Pancreas (tissue), 10 donors: ENCODE measurements at regions not wholly inside any gene's neighbourhood (a gene's known extent, or its start where the extent isn't known, plus 50 kb on each side); places are given as distances from the start of the nearest gene placed in this dataset.

ENCODE experiments used
- ATAC-seq, 4 donors: fragments of 200-7000 bp; cut with Tn5 transposase; one replicate each; pipeline versions ENCODE4 v1.8.0 to v1.9.1; 2020; ENCODE audit warnings: mild to moderate bottlenecking in 4 of 4, moderate library complexity in 4 of 4
- DNase-seq, 6 donors: peaks; one replicate each; pipeline ENCODE4 v3.0.0-alpha.2; 2020
- FAIRE-seq: peaks from 2 replicates; lab custom pipeline; 2012; peaks lifted over from hg19 to GRCh38; lab: Jason Lieb, UNC
- H3K27ac ChIP-seq, 4 donors: fragments of 200-600 bp; sonication (generic); 1 replicate in 3 of 4; 2 replicates in 1 of 4; pipeline versions ENCODE4 v1.5.0 to v1.8.0; 2020
- H3K27me3 ChIP-seq, 4 donors: fragments of 200-600 bp; one replicate each; pipeline ENCODE4 v1.8.0; 2021
- H3K36me3 ChIP-seq, 3 donors: fragments of 200-600 bp; sonication (generic) in 1 of 3; one replicate each; pipeline versions ENCODE4 v1.5.0 to v1.8.0; 2020 to 2021
- H3K4me1 ChIP-seq, 3 donors: fragments of 200-600 bp; one replicate each; pipeline ENCODE4 v1.8.0; 2021
- H3K4me3 ChIP-seq, 4 donors: fragments of 200-600 bp; sonication (generic) in 2 of 4; one replicate each; pipeline versions ENCODE4 v1.5.0 to v1.8.0; 2020 to 2021
- H3K9me3 ChIP-seq, 4 donors: fragments of 200-600 bp; one replicate each; pipeline ENCODE4 v1.8.0; 2021
- WGBS, 2 donors: extraction: QIAGEN DNeasy Blood & Tissue Kit; methylation state at CpG; one replicate each; pipeline ENCODE4 v1.1.7; 2013; 5-methylcytosine and 5-hydroxymethylcytosine counted together
- intact Hi-C, 3 donors: fragments of 100-400 bp; cut with DNase I; formaldehyde crosslinking; loops; one replicate each; pipeline versions ENCODE4 v1.11.1 to v1.14.2; 2022
- TF ChIP-seq, protein P1 (sequence below), 4 donors: fragments of 200-600 bp; sonication (generic) in 3 of 4; IDR thresholded peaks; one replicate each; pipeline versions ENCODE4 v1.5.0 to v1.8.0; 2021; ENCODE audit warnings: antibody characterized with exemption in 4 of 4
- donor health status: healthy with polysubstance abuse.
- donor health status: DM: no; HTN: no; CAD: no; lungs with moderate emphysema.
- donor health status: DM: no; HTN: no; CAD: no.
- donor health status: control.
- donor health status: control.
- donor health status: Bipolar disorder and iron deficiency.
- donor health status: DM: yes; HTN: yes; CAD: no.
- donor health status: DM: no; HTN: no; CAD: no.
- donor health status: DM: no; HTN: no; CAD: no.
- donor health status: DM: yes; HTN: yes; CAD: no.

GRCh38 chr14:27315477-27315876 is 717.6 kb upstream of the NOVA1 start:
- H3K27ac ChIP-seq: no peak overlapping the region
- H3K36me3 ChIP-seq: no peaks in the 10 kb centered on the region
- TF ChIP-seq, protein P1, sequence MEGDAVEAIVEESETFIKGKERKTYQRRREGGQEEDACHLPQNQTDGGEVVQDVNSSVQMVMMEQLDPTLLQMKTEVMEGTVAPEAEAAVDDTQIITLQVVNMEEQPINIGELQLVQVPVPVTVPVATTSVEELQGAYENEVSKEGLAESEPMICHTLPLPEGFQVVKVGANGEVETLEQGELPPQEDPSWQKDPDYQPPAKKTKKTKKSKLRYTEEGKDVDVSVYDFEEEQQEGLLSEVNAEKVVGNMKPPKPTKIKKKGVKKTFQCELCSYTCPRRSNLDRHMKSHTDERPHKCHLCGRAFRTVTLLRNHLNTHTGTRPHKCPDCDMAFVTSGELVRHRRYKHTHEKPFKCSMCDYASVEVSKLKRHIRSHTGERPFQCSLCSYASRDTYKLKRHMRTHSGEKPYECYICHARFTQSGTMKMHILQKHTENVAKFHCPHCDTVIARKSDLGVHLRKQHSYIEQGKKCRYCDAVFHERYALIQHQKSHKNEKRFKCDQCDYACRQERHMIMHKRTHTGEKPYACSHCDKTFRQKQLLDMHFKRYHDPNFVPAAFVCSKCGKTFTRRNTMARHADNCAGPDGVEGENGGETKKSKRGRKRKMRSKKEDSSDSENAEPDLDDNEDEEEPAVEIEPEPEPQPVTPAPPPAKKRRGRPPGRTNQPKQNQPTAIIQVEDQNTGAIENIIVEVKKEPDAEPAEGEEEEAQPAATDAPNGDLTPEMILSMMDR (IDR thresholded peaks at IDR 0.05): no peak
- no peak overlapping the region for H3K4me3 ChIP-seq
- DNase-seq: no peak
- ATAC-seq: no peak
- H3K27me3 ChIP-seq: no peaks in the 10 kb centered on the region
- no peaks in the 10 kb centered on the region for H3K4me1 ChIP-seq
- intact Hi-C loops: no loop called here
- 69 to 78% methylated on average over 4 of the region's 4 CpGs for WGBS, 2 donors
- H3K9me3 ChIP-seq: no peaks in the 10 kb centered on the region
- FAIRE-seq: no peak

DNA sequence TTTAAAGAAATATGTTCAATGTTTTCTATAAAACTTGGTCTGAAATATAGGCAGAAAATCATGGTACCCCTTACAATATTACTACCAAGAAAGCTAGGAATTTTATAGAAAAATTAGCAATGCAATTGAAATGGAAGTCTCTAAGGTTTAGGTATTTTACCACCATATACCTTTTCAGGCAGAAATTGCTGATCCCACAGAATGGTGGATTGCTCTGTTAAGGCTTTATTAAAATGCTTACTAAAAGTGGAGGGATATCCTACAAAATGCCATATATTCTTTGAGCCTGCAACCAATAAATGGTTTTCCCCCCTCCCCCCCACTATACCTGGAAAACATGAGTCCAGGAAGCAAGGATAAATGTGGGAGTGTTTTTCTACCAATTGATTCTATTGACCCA is 718.1 kb upstream of the NOVA1 start:
- Histone ChIP-seq H3K36me3 (no peaks in the 10 kb centered on the region), H3K4me1 (no peaks in the 10 kb centered on the region), H3K4me3 (no peak overlapping the region), H3K27ac (no peak overlapping the region), H3K9me3 (no peaks in the 10 kb centered on the region), H3K27me3 (no peaks in the 10 kb centered on the region)
- FAIRE-seq: no peak
- DNase-seq: no peak
- no peak for ATAC-seq
- TF ChIP-seq, protein P1 (IDR thresholded peaks at IDR 0.05): no peak
- intact Hi-C loops: no loop called here

DNA sequence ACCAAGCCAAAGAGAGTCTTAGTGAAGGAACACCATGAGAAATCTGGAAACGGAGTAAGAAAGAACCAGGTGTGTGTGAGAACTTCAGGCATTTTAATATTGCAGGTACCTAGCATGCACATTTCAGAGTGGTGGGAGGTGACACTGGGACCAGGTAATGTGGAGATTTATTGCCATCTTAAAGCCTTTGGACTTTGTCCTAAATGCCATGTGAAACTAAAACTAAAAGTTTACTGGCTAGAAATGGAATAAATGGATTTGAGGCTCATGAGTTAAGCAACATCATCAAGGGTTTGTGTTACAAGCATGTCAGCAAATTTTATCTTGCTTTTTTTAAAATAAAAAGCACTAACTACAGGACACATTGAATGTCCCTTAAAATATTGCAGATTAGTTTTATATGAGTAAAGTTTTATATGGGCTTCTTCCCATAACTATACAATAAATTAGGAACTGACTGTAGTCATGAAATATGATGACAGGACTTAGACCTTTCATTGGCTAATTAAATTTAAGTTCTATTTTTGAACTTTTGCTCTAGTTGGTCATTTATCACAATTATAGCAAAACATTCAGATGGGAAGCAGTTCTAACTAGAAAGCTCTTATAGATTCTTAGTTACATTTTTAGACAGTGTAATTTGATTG is 721.1 kb upstream of the NOVA1 start:
- Histone ChIP-seq H3K27me3 (no peaks in the 10 kb centered on the region), H3K36me3 (no peaks in the 10 kb centered on the region), H3K9me3 (no peaks in the 10 kb centered on the region), H3K4me3 (no peak overlapping the region), H3K27ac (no peak overlapping the region), H3K4me1 (no peaks in the 10 kb centered on the region)
- intact Hi-C loops: no loop called here
- FAIRE-seq (no peak), ATAC-seq (no peak), DNase-seq (no peak)
- WGBS, 2 donors: 57 to 69% methylated on average over 1 of the region's 1 CpG
- TF ChIP-seq, protein P1 (IDR thresholded peaks at IDR 0.05): no peak

DNA sequence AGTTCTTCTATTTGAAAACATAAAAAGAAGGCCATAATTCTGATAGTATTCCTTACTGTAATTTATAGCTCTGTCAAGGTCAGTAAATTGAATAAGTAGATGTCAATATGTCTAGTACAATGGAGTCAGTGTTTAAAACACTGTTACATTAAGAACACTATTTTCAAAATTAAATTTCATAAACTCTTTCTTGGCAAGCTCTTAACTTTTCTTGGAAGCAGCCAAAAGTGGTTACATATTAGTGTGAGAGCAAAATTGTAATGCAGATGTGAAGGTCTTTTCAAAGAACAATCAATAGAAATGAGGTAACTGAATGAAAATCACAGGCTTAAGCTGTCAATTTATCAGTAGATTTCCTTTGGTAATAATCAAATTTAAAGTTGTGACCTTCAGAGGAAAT is 722.4 kb upstream of the NOVA1 start:
- TF ChIP-seq, protein P1 (IDR thresholded peaks at IDR 0.05): no peak
- DNase-seq: no peak
- no peak for FAIRE-seq

GRCh38 chr14:27327095-27327494 is 729.3 kb upstream of the NOVA1 start:
- intact Hi-C loops: no loop called here
- DNase-seq (no peak), FAIRE-seq (no peak), ATAC-seq (no peak)
- WGBS, 2 donors: 49 to 52% methylated on average over 3 of the region's 3 CpGs
- TF ChIP-seq, protein P1 (IDR thresholded peaks at IDR 0.05): no peak
- H3K27ac ChIP-seq: no peak overlapping the region
- H3K4me3 ChIP-seq: no peak overlapping the region
- no peaks in the 10 kb centered on the region for H3K4me1 ChIP-seq
- no peaks in the 10 kb centered on the region for H3K27me3 ChIP-seq
- H3K9me3 ChIP-seq: no peaks in the 10 kb centered on the region
- no peaks in the 10 kb centered on the region for H3K36me3 ChIP-seq

More for the DNA sequence above, 722.4 kb upstream of the NOVA1 start:
- H3K27me3 ChIP-seq: no peaks in the 10 kb centered on the region
- no peaks in the 10 kb centered on the region for H3K4me1 ChIP-seq
- intact Hi-C loops: no loop called here
- no peaks in the 10 kb centered on the region for H3K9me3 ChIP-seq
- H3K4me3 ChIP-seq: no peak overlapping the region
- no peak overlapping the region for H3K27ac ChIP-seq
- no peak for ATAC-seq
- H3K36me3 ChIP-seq: no peaks in the 10 kb centered on the region
